CD14-positive monocyte (primary cell): ENCODE measurements at regions not wholly inside any gene's neighbourhood (a gene's known extent, or its start where the extent isn't known, plus 50 kb on each side); places are given as distances from the start of the nearest gene placed in this dataset.

Source experiments
- DNase-seq, 3 donors: peaks; one replicate each; pipeline ENCODE4 v3.0.0-alpha.2; 2011 to 2022
- H2AFZ ChIP-seq: 2 replicates; pipeline ENCODE4 v1.6.0; 2012; ENCODE audit warnings: mild to moderate bottlenecking, low read depth, low read length, inconsistent platforms; ENCODE audit not compliant: insufficient read depth, poor library complexity, severe bottlenecking
- H3K27ac ChIP-seq, 2 donors: 1 replicate in 1 of 2; 2 replicates in 1 of 2; pipeline ENCODE4 v1.5.1; 2012 to 2013; ENCODE audit warnings: low read length in 2 of 2, control low read depth in 1 of 2, inconsistent platforms in 1 of 2, low read depth in 1 of 2, mild to moderate bottlenecking in 1 of 2
- H3K27me3 ChIP-seq, 2 donors: one replicate each; pipeline versions ENCODE4 v1.6.0 to v1.6.1; 2011 to 2013; ENCODE audit warnings: low read length in 2 of 2; ENCODE audit not compliant: control insufficient read depth in 2 of 2, insufficient read depth in 2 of 2
- H3K36me3 ChIP-seq, 2 donors: replicated peaks in 1 of 2; 1 replicate in 1 of 2; 2 replicates in 1 of 2; pipeline versions ENCODE4 v1.5.1 to v1.6.1; 2012 to 2013; ENCODE audit warnings: low read length in 2 of 2, control low read depth in 1 of 2, inconsistent platforms in 1 of 2, mild to moderate bottlenecking in 1 of 2; ENCODE audit not compliant: insufficient read depth in 2 of 2, control insufficient read depth in 1 of 2
- H3K4me1 ChIP-seq, 2 donors: 1 replicate in 1 of 2; 2 replicates in 1 of 2; pipeline versions ENCODE4 v1.5.1 to v1.6.1; 2012 to 2013; ENCODE audit warnings: low read length in 2 of 2, control low read depth in 1 of 2, inconsistent platforms in 1 of 2, mild to moderate bottlenecking in 1 of 2, moderate library complexity in 1 of 2; ENCODE audit not compliant: insufficient read depth in 2 of 2, control insufficient read depth in 1 of 2
- H3K4me2 ChIP-seq: replicated peaks from 2 replicates; pipeline ENCODE3; 2012; ENCODE audit warnings: low read length, moderate library complexity, mild to moderate bottlenecking; ENCODE audit not compliant: poor library complexity, severe bottlenecking; ENCODE audit errors: extremely low read depth
- H3K4me3 ChIP-seq, 3 experiments: fragments of 200-600 bp in 1 of 3; sonication (generic) in 1 of 3; replicated peaks in 1 of 3; 1 replicate in 2 of 3; 2 replicates in 1 of 3; pipeline ENCODE4 v1.5.1; 2011 to 2013; ENCODE audit warnings: low read length in 3 of 3, mild to moderate bottlenecking in 3 of 3, control low read depth in 2 of 3, low read depth in 2 of 3, inconsistent platforms in 1 of 3, moderate library complexity in 1 of 3
- H3K79me2 ChIP-seq: 2 replicates; pipeline ENCODE4 v1.6.0; 2012; ENCODE audit warnings: mild to moderate bottlenecking, control low read depth, inconsistent platforms, low read length, moderate library complexity; ENCODE audit not compliant: insufficient read depth
- H3K9ac ChIP-seq: 2 replicates; pipeline ENCODE4 v1.6.0; 2017; ENCODE audit warnings: low read length, mild to moderate bottlenecking; ENCODE audit not compliant: insufficient read depth, poor library complexity, severe bottlenecking
- H3K9me3 ChIP-seq, 2 donors: replicated peaks in 1 of 2; 1 replicate in 1 of 2; 2 replicates in 1 of 2; pipeline versions ENCODE4 v1.5.1 to v1.6.1; 2012 to 2013; ENCODE audit warnings: low read length in 2 of 2, control low read depth in 1 of 2; ENCODE audit not compliant: control insufficient read depth in 1 of 2, insufficient read depth in 1 of 2
- H4K20me1 ChIP-seq: 2 replicates; pipeline ENCODE4 v1.6.0; 2012; ENCODE audit warnings: mild to moderate bottlenecking, low read length, control low read depth, moderate library complexity; ENCODE audit not compliant: insufficient read depth
- H3K27ac Mint-ChIP-seq, 7 donors: one replicate each; pipeline ENCODE4 v1.8.0; 2020; ENCODE audit warnings: mild to moderate bottlenecking in 7 of 7, mixed read lengths in 7 of 7, moderate library complexity in 6 of 7, inconsistent platforms in 2 of 7
- H3K27me3 Mint-ChIP-seq, 3 donors: one replicate each; pipeline ENCODE4 v1.8.0; 2021 to 2022; ENCODE audit warnings: low read depth in 3 of 3, mild to moderate bottlenecking in 3 of 3, mixed read lengths in 3 of 3, moderate library complexity in 3 of 3, inconsistent platforms in 1 of 3
- H3K36me3 Mint-ChIP-seq, 2 donors: one replicate each; pipeline ENCODE4 v1.8.0; 2020; ENCODE audit warnings: mixed read lengths in 2 of 2, inconsistent platforms in 1 of 2, mild to moderate bottlenecking in 1 of 2
- H3K4me1 Mint-ChIP-seq: one replicate; pipeline ENCODE4 v1.8.0; 2020; ENCODE audit warnings: mild to moderate bottlenecking, mixed read lengths
- H3K4me3 Mint-ChIP-seq, 2 donors: one replicate each; pipeline ENCODE4 v1.8.0; 2020; ENCODE audit warnings: mild to moderate bottlenecking in 2 of 2, mixed read lengths in 2 of 2, moderate library complexity in 1 of 2
- H3K9me3 Mint-ChIP-seq, 7 donors: one replicate each; pipeline ENCODE4 v1.8.0; 2020 to 2022; ENCODE audit warnings: mixed read lengths in 7 of 7, mild to moderate bottlenecking in 6 of 7, moderate library complexity in 6 of 7, inconsistent platforms in 2 of 7
- CTCF ChIP-seq: fragments of 200-600 bp; IDR thresholded peaks from one replicate; pipeline ENCODE4 v1.8.0; 2022; ENCODE audit warnings: antibody characterized with exemption, mild to moderate bottlenecking
- WGBS: methylation state at CpG from one replicate; pipeline ENCODE4 v1.1.5; 2013; ENCODE audit warnings: missing lambda C conversion rate; ENCODE audit not compliant: insufficient coverage; 5-methylcytosine and 5-hydroxymethylcytosine counted together
- intact Hi-C, 2 donors: fragments of 100-400 bp; cut with micrococcal nuclease; formaldehyde crosslinking; loops; one replicate each; pipeline versions ENCODE4 v1.15.0 to v1.15.1; 2023

DNA sequence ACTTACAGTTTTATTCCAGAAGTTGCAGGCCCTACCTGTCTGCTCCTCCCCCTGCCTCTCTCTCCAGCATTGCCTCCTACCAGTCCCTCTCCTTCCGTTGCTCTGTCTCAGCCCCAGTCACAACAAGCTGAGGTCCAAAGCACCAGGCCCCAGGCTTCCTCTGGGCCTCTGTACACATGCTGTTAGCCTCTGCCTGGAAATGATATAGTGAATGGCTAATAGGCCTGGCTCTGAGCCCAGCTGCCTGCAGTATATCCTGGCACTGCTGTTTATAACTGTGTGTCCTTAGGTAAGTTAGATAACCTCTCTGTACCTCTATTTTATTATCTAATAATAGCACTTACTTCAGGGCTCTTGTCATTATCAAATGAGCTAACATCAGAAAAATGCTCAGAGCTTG is 114.9 kb upstream of the PWP1 start:
- H3K4me1 Mint-ChIP-seq = peaks cover 6% of the 10 kb centered on the region

DNA sequence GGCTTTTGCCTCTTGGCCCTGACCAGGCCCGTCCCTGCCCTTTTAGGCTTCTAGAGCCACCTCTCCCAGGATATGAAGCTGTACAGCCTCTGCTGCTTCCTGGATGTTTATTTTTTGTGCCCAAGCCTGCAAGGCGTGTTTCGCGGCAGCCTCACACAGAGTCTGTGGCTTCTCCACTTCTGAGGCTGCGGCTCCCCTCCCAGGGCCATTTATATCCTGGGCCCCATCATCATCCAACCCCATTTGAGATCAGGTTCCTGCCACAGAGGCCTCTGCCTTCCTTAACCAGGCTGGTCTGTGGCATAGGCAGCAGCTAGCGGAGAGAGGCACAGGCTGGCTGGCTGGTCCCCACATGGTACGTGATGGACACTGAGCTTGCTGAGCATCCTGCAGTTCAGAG is 114.1 kb upstream of the PWP1 start:
- Histone ChIP-seq H3K9ac (no peak overlapping the region), H3K4me3 (no peak overlapping the region), H3K27me3 (no peaks in the 10 kb centered on the region), H4K20me1 (no peaks in the 10 kb centered on the region), H3K36me3 (no peaks in the 10 kb centered on the region), H3K79me2 (no peaks in the 10 kb centered on the region), H3K9me3 (no peaks in the 10 kb centered on the region), H3K4me2 (no peak overlapping the region), H3K4me1 (no peaks in the 10 kb centered on the region), H3K27ac (no peak overlapping the region), H2AFZ (no peak overlapping the region)
- H3K27me3 Mint-ChIP-seq = no peaks in the 10 kb centered on the region
- no peaks in the 10 kb centered on the region for H3K36me3 Mint-ChIP-seq
- DNase-seq = no peak
- peaks cover 2% of the 10 kb centered on the region for H3K4me1 Mint-ChIP-seq
- WGBS = 97% methylated on average over 7 of the region's 7 CpGs
- H3K4me3 Mint-ChIP-seq = no peak overlapping the region
- intact Hi-C loops = no loop called here
- H3K9me3 Mint-ChIP-seq = peaks cover 0 to 1% (median 0%) of the 10 kb centered on the region in 7 donors
- TF ChIP-seq CTCF = no peak
- no peak overlapping the region for H3K27ac Mint-ChIP-seq

More for the DNA sequence above, 114.9 kb upstream of the PWP1 start:
- Histone ChIP-seq H3K4me1 (no peaks in the 10 kb centered on the region), H4K20me1 (no peaks in the 10 kb centered on the region), H2AFZ (no peak overlapping the region), H3K9me3 (no peaks in the 10 kb centered on the region), H3K27me3 (no peaks in the 10 kb centered on the region), H3K9ac (no peak overlapping the region), H3K79me2 (no peaks in the 10 kb centered on the region), H3K4me2 (no peak overlapping the region), H3K4me3 (no peak overlapping the region), H3K27ac (no peak overlapping the region), H3K36me3 (no peaks in the 10 kb centered on the region)
- no peaks in the 10 kb centered on the region for H3K9me3 Mint-ChIP-seq
- DNase-seq = no peak
- H3K4me3 Mint-ChIP-seq = no peak overlapping the region
- no peaks in the 10 kb centered on the region for H3K27me3 Mint-ChIP-seq
- no peaks in the 10 kb centered on the region for H3K36me3 Mint-ChIP-seq
- WGBS = no CpG with 5 or more reads among the region's 1 CpG
- no peak for TF ChIP-seq CTCF
- intact Hi-C loops = no loop called here
- H3K27ac Mint-ChIP-seq = peak overlapping the region in 1 of 7 donors; percentile 44
